ENCODE measurements at regions not wholly inside any gene's neighbourhood (a gene's known extent, or its start where the extent isn't known, plus 50 kb on each side); places are given as distances from the start of the nearest gene placed in this dataset.

- H3K4me1 ChIP-seq (ENCODE audit: low read length): peaks cover 39% of the 10 kb centered on the region
- no peaks in the 10 kb centered on the region for H4K20me1 ChIP-seq (ENCODE audit: insufficient read depth, low read depth, low read length)
Observed at GRCh38 chr6:137949686-137950390, 82.8 kb downstream of the TNFAIP3 start.

GRCh38 chr6:137950581-137950980 lies 83.5 kb downstream of the TNFAIP3 start:
- Histone ChIP-seq H3K4me1 (ENCODE audit: low read length) (peaks cover 39% of the 10 kb centered on the region), H3K9ac (ENCODE audit: low read length) (no peak overlapping the region), H3K4me3 (ENCODE audit: low read length) (peak overlapping the region; percentile 17; the same call in 1 of the 2 replicates), H2AFZ (ENCODE audit: low read length) (no peak overlapping the region), H3K36me3 (ENCODE audit: insufficient read depth, low read length) (no peaks in the 10 kb centered on the region), H3K4me2 (ENCODE audit: low read depth, low read length, poor library complexity, severe bottlenecking) (peak overlapping the region; percentile 57), H3K27ac (ENCODE audit: low read length) (peak overlapping the region; percentile 79), H3K79me2 (ENCODE audit: low read length) (no peaks in the 10 kb centered on the region), H3K9me3 (ENCODE audit: low read length) (no peaks in the 10 kb centered on the region), H4K20me1 (ENCODE audit: insufficient read depth, low read depth, low read length) (no peaks in the 10 kb centered on the region), H3K9me2 (replicated peaks; ENCODE audit: insufficient read depth, low read length) (no peaks in the 10 kb centered on the region), H3K27me3 (ENCODE audit: low read length) (no peaks in the 10 kb centered on the region)
- peak; percentile 64 for DNase-seq

More at GRCh38 chr6:137949686-137950390, 82.8 kb downstream of the TNFAIP3 start:
- Histone ChIP-seq H3K9ac (ENCODE audit: low read length) (no peak overlapping the region), H3K36me3 (ENCODE audit: insufficient read depth, low read length) (no peaks in the 10 kb centered on the region), H3K27ac (ENCODE audit: low read length) (peak overlapping the region; percentile 79), H3K4me3 (ENCODE audit: low read length) (peak overlapping the region; percentile 17), H3K9me2 (replicated peaks; ENCODE audit: insufficient read depth, low read length) (no peaks in the 10 kb centered on the region), H3K27me3 (ENCODE audit: low read length) (no peaks in the 10 kb centered on the region), H3K79me2 (ENCODE audit: low read length) (no peaks in the 10 kb centered on the region), H3K9me3 (ENCODE audit: low read length) (no peaks in the 10 kb centered on the region), H2AFZ (ENCODE audit: low read length) (no peak overlapping the region), H3K4me2 (ENCODE audit: low read depth, low read length, poor library complexity, severe bottlenecking) (peak overlapping the region; percentile 57)
- peak; percentile 57 for DNase-seq

GRCh38 chr6:137951064-137951597 lies 84.1 kb downstream of the TNFAIP3 start:
- peaks cover 39% of the 10 kb centered on the region for H3K4me1 ChIP-seq (ENCODE audit: low read length)
- H4K20me1 ChIP-seq (ENCODE audit: insufficient read depth, low read depth, low read length): no peaks in the 10 kb centered on the region
- H3K9me3 ChIP-seq (ENCODE audit: low read length): no peaks in the 10 kb centered on the region
- peak overlapping the region; percentile 57 for H3K4me2 ChIP-seq (ENCODE audit: low read depth, low read length, poor library complexity, severe bottlenecking)
- peak overlapping the region; percentile 46; the same call in 1 of the 2 replicates for H3K9ac ChIP-seq (ENCODE audit: low read length)
- no peak overlapping the region for H2AFZ ChIP-seq (ENCODE audit: low read length)
- DNase-seq: peak; percentile 82
- H3K36me3 ChIP-seq (ENCODE audit: insufficient read depth, low read length): no peaks in the 10 kb centered on the region
- no peaks in the 10 kb centered on the region for H3K9me2 ChIP-seq (replicated peaks; ENCODE audit: insufficient read depth, low read length)
- H3K79me2 ChIP-seq (ENCODE audit: low read length): no peaks in the 10 kb centered on the region
- no peaks in the 10 kb centered on the region for H3K27me3 ChIP-seq (ENCODE audit: low read length)
- H3K4me3 ChIP-seq (ENCODE audit: low read length): 0 out of 2 replicates have a peak overlapping the region, but pooled peaks have one; percentile 17
- peak overlapping the region; percentile 79 for H3K27ac ChIP-seq (ENCODE audit: low read length)

- no peaks in the 10 kb centered on the region for H3K79me2 ChIP-seq (ENCODE audit: low read length)
- H3K27me3 ChIP-seq (ENCODE audit: low read length): no peaks in the 10 kb centered on the region
- H3K4me3 ChIP-seq (ENCODE audit: low read length): no peak overlapping the region
- no peaks in the 10 kb centered on the region for H3K36me3 ChIP-seq (ENCODE audit: insufficient read depth, low read length)
- no peak overlapping the region for H3K27ac ChIP-seq (ENCODE audit: low read length)
- no peak overlapping the region for H3K4me2 ChIP-seq (ENCODE audit: low read depth, low read length, poor library complexity, severe bottlenecking)
- no peaks in the 10 kb centered on the region for H4K20me1 ChIP-seq (ENCODE audit: insufficient read depth, low read depth, low read length)
- no peaks in the 10 kb centered on the region for H3K9me2 ChIP-seq (replicated peaks; ENCODE audit: insufficient read depth, low read length)
- H2AFZ ChIP-seq (ENCODE audit: low read length): no peak overlapping the region
- H3K4me1 ChIP-seq (ENCODE audit: low read length): peaks cover 39% of the 10 kb centered on the region
- no peaks in the 10 kb centered on the region for H3K9me3 ChIP-seq (ENCODE audit: low read length)
- no peak for DNase-seq
- H3K9ac ChIP-seq (ENCODE audit: low read length): no peak overlapping the region
Observed at GRCh38 chr6:137952247-137952646, 85.2 kb downstream of the TNFAIP3 start.

- Histone ChIP-seq H2AFZ (ENCODE audit: low read length) (no peak overlapping the region), H3K9me3 (ENCODE audit: low read length) (no peaks in the 10 kb centered on the region), H3K4me2 (ENCODE audit: low read depth, low read length, poor library complexity, severe bottlenecking) (no peak overlapping the region), H3K27ac (ENCODE audit: low read length) (no peak overlapping the region), H3K4me3 (ENCODE audit: low read length) (no peak overlapping the region), H4K20me1 (ENCODE audit: insufficient read depth, low read depth, low read length) (no peaks in the 10 kb centered on the region), H3K79me2 (ENCODE audit: low read length) (no peaks in the 10 kb centered on the region), H3K9me2 (replicated peaks; ENCODE audit: insufficient read depth, low read length) (no peaks in the 10 kb centered on the region), H3K27me3 (ENCODE audit: low read length) (no peaks in the 10 kb centered on the region), H3K9ac (ENCODE audit: low read length) (no peak overlapping the region), H3K4me1 (ENCODE audit: low read length) (peaks cover 38% of the 10 kb centered on the region), H3K36me3 (ENCODE audit: insufficient read depth, low read length) (no peaks in the 10 kb centered on the region)
- no peak for DNase-seq
Observed at GRCh38 chr6:137953761-137954160, 86.7 kb downstream of the TNFAIP3 start.

- Histone ChIP-seq H3K4me1 (ENCODE audit: low read length) (peaks cover 33% of the 10 kb centered on the region), H3K9me2 (replicated peaks; ENCODE audit: insufficient read depth, low read length) (no peaks in the 10 kb centered on the region), H3K27me3 (ENCODE audit: low read length) (no peaks in the 10 kb centered on the region), H2AFZ (ENCODE audit: low read length) (no peak overlapping the region), H3K9me3 (ENCODE audit: low read length) (no peaks in the 10 kb centered on the region), H3K4me3 (ENCODE audit: low read length) (no peak overlapping the region), H3K36me3 (ENCODE audit: insufficient read depth, low read length) (no peaks in the 10 kb centered on the region), H3K27ac (ENCODE audit: low read length) (no peak overlapping the region), H4K20me1 (ENCODE audit: insufficient read depth, low read depth, low read length) (no peaks in the 10 kb centered on the region), H3K79me2 (ENCODE audit: low read length) (no peaks in the 10 kb centered on the region), H3K4me2 (ENCODE audit: low read depth, low read length, poor library complexity, severe bottlenecking) (no peak overlapping the region), H3K9ac (ENCODE audit: low read length) (no peak overlapping the region)
- no peak for DNase-seq
Observed at GRCh38 chr6:137954253-137954652, 87.2 kb downstream of the TNFAIP3 start.

- H2AFZ ChIP-seq (ENCODE audit: low read length): no peak overlapping the region
- H3K36me3 ChIP-seq (ENCODE audit: insufficient read depth, low read length): no peaks in the 10 kb centered on the region
- no peak for DNase-seq
- H3K9me2 ChIP-seq (replicated peaks; ENCODE audit: insufficient read depth, low read length): no peaks in the 10 kb centered on the region
- H3K9me3 ChIP-seq (ENCODE audit: low read length): peaks cover 6% of the 10 kb centered on the region; the same call in 1 of the 2 replicates
- H3K27me3 ChIP-seq (ENCODE audit: low read length): no peaks in the 10 kb centered on the region
- H3K9ac ChIP-seq (ENCODE audit: low read length): no peak overlapping the region
- H3K4me1 ChIP-seq (ENCODE audit: low read length): peaks cover 15% of the 10 kb centered on the region
- no peaks in the 10 kb centered on the region for H3K79me2 ChIP-seq (ENCODE audit: low read length)
- H3K4me3 ChIP-seq (ENCODE audit: low read length): no peak overlapping the region
- H3K27ac ChIP-seq (ENCODE audit: low read length): no peak overlapping the region
- H4K20me1 ChIP-seq (ENCODE audit: insufficient read depth, low read depth, low read length): no peaks in the 10 kb centered on the region
- no peak overlapping the region for H3K4me2 ChIP-seq (ENCODE audit: low read depth, low read length, poor library complexity, severe bottlenecking)
Observed at GRCh38 chr6:137956098-137956488, 89.0 kb downstream of the TNFAIP3 start.

- Histone ChIP-seq H4K20me1 (ENCODE audit: insufficient read depth, low read depth, low read length) (no peaks in the 10 kb centered on the region), H2AFZ (ENCODE audit: low read length) (no peak overlapping the region), H3K4me2 (ENCODE audit: low read depth, low read length, poor library complexity, severe bottlenecking) (no peak overlapping the region)
Observed at GRCh38 chr6:137957471-137957870, 90.4 kb downstream of the TNFAIP3 start.

More at GRCh38 chr6:137957471-137957870, 90.4 kb downstream of the TNFAIP3 start:
- no peaks in the 10 kb centered on the region for H3K9me2 ChIP-seq (replicated peaks; ENCODE audit: insufficient read depth, low read length)
- no peak overlapping the region for H3K27ac ChIP-seq (ENCODE audit: low read length)
- H3K4me1 ChIP-seq (ENCODE audit: low read length): peaks cover 1% of the 10 kb centered on the region
- no peaks in the 10 kb centered on the region for H3K79me2 ChIP-seq (ENCODE audit: low read length)
- H3K36me3 ChIP-seq (ENCODE audit: insufficient read depth, low read length): no peaks in the 10 kb centered on the region
- no peaks in the 10 kb centered on the region for H3K27me3 ChIP-seq (ENCODE audit: low read length)
- no peak overlapping the region for H3K4me3 ChIP-seq (ENCODE audit: low read length)
- H3K9ac ChIP-seq (ENCODE audit: low read length): no peak overlapping the region
- peaks cover 6% of the 10 kb centered on the region; the same call in 1 of the 2 replicates for H3K9me3 ChIP-seq (ENCODE audit: low read length)
- DNase-seq: no peak

All from Karpas-422 (cell line).